GM19463 (cell line): ENCODE measurements at regions not wholly inside any gene's neighbourhood (a gene's known extent, or its start where the extent isn't known, plus 50 kb on each side); places are given as distances from the start of the nearest gene placed in this dataset.

ENCODE experiments used
- ATAC-seq: cut with Tn5 transposase; IDR thresholded peaks from one replicate; pipeline ENCODE4 v1.9.1; 2021; ENCODE audit warnings: mild to moderate bottlenecking, moderate library complexity; ENCODE audit not compliant: unreplicated experiment

DNA sequence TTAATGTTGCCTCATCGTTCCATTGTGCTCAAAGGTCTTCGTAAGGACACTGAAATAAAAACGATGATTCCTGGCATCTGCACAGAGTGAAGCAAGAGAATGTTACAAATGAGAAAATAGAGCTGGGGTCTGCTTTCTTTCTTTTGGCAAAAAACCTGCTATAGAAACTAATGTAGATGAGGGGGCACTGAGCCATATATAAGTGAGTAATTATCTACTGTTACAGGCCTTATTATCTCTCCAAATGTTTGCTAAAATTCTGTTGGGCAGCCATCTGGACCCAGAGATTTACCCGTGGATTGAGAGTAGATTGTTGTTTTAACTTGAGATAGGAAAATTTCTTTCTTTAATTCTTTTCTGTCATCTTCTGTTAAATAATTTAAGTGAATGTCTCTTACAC lies 472.5 kb upstream of the PIK3C3 start:
- no peak for ATAC-seq

DNA sequence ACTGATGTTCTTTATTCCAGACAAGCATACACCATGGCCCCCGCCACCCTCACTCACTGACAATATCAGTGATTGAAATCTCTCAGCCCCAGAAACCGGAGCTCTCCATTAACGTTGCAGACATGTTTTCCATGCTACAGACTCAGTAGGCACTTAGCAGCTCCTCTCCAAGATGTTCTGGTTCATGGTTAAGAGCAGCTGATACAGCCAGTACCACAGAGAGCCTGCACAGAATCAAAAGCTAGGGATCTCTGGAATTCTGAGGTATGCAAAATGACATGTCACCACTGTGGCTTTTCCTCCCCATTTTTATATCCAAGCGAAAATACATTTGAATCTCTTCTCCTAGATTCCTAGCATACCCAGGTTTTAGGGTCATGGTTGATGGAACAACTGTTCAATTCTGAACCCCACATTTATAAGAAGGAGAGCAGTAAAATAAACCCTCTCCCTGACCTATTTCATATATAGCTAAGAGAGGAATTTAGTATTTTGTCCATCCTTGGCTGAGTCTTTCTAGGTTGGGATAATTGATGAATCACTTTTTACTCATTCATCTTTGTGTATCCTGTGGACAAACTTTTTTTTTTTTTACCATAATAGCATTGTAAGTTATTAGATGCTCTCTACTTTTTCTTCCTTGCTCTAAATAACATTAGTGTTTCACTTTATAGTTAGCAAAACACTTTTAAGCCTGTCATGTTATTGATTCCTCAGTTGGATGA lies 488.4 kb upstream of the PIK3C3 start:
- no peak for ATAC-seq

DNA sequence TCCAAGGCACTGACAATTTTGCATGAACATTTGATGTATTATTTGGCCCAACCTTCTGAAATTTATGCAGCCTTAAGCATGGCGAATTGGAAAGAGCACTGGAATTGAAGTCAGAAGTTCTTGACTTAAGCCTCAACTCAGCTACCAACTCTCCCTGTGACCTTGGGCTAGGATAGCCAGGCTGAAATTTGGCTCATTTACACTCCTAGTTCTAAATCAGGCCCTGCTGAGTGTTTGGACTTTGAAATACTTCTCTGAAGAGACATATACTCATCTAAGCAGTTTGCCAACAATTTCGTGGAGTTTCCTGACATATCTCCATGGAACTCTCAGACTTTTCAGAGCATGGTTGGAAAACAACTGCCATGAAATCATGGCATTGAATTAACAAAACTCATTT lies 489.6 kb upstream of the PIK3C3 start:
- no peak for ATAC-seq

DNA sequence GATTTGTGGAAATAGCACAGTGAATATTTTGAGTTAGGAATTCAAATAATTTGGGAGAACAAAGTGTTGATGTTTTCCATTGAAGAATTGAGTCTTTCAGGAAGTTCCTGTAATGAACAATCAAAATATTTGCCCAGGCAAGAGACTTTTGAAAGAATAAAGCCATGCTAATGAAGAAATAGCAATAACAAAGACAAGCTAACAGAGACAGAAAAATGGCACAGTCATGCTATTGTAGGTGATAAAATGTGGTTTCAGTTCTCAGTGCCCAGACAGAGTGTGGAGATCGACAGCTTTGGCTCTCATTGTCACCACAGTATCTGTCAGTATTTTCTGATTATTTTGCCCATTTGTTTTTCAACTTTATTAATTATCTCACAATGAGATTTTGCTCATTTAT lies 490.8 kb upstream of the PIK3C3 start:
- ATAC-seq: no peak

DNA sequence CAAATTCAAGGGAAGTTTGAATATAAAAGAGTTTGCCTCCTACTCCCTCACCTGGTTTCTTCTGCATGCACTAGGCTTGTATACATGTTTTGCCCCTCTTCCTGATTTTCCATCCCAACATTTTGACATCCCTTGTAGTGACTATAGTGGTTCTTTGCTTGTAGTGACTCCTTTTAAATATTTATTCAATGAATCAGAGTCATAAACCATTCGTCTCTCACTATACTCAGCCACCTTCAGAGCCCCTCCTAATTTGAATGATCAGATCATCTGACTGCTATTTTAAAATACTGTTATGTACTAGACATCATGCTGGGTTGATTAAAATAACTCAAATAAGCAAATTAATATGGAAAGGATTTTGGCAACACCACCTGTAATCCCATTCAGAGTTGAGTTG lies 492.1 kb upstream of the PIK3C3 start:
- ATAC-seq: no peak

DNA sequence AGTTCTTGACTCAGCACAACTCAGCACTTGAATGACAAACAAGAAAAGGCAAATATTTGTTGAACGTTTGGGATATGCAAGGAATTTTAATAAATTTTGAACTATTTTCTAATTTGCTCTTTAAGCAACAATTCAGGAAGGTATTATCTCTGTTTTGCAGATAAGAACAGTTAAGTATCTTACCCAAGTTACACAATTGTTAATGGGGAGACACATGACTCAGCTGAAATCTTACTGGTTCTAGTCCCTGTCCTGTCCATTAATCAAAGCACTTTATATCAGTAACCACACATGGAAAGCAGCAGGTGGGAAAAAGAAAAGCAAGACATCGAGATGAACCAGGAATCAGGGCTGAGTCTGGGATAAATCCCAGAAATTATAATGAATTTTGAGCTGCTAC lies 493.9 kb upstream of the PIK3C3 start:
- no peak for ATAC-seq

DNA sequence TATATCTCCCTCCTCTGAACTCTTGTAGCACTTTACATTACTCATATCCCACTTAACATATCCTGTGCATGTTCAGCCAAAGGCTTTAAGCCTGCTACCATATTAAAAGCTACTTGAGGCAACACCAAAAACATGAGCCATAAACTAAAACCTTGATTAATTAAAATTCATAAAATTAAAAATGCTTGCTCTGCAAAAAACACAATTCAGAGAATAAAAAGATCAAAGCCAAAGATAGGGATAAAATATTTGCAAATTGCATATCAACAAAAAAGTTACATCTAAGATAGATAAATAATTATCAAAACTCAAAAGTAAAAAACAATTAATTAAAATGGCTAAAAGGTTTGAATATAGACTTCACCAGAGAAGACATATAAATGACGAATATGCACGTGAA lies 495.4 kb upstream of the PIK3C3 start:
- ATAC-seq: no peak

DNA sequence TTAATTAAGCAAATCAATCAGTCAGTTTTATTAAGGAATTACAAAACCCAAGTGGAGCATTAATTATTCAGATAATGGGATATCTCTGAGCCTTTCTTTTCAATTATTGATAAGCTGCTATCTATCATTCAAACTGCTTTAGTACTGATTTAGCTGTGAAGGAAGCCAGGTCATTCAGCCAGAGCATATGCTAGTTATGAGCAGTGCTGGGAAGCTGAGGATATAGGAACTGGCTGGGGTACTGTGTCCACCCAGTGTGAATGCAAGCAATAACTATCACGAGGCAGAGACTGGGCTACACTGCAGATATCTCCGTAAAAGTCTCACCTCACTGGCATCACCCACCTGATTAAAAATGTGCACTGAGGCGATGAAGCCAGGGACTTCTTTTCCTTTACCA lies 496.7 kb upstream of the PIK3C3 start:
- ATAC-seq: no peak

DNA sequence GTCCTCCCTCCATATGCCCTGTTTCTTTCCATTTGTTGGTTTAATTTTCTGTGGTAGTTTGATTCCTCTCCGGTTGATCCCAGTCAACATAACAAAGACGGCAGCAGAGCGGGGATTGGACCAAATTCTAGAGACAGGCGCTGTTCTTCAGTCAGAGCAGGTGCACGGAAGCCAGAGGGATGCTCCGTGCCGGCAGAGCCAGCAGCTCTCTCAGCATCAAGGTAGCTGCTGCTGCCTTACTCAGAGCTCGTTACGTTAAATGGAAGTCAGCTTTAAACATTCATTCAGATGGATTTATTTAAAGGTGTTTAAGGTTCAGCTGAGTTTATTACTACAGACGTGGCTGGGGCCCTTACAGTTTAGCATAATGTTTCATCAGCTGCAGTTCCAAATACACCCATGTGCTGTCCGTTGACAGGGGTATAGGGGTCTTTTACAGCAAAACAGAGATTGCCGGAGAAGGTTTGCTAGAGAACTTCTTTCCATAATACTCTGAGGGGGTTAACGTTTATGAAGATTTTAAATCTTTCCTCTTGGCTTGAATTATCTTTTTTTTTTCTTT lies 497.2 kb upstream of the PIK3C3 start:
- no peak for ATAC-seq

DNA sequence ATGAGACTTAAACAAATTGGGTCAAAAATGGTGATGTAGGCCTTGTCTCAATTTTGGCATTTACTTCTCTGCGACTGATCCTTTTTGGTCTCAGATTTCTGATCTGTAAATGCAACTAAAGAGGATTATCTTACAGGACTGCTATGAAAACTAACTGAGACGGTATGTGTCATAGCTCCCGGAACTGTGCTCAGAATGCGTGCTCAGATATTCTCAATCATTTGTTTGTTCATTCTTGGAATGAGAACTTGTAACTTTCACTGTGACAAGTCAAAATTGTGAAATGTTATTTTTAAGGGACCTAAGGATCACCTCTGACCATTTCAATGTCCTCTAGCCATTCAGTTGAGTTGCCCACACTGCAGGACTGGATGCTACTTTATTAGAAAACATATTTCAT lies 498.2 kb upstream of the PIK3C3 start:
- no peak for ATAC-seq

DNA sequence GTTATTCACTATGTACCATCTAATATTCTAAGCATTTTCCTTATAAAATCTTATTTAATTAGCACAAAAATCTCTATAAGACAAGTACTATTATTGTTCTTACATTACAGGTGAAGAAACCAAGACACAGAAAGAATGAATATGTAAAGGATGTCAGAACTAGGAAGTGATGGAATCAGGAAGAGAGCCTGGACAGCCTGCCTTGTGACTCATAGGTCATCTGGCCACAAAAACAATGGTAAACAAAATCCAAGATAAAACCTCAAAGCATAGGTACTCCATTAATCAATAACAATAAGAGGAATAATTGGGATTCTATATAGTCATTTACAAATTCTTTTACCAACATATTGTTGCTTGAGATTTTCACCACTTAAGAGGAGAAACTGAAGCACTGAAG lies 505.4 kb upstream of the PIK3C3 start:
- ATAC-seq: no peak

DNA sequence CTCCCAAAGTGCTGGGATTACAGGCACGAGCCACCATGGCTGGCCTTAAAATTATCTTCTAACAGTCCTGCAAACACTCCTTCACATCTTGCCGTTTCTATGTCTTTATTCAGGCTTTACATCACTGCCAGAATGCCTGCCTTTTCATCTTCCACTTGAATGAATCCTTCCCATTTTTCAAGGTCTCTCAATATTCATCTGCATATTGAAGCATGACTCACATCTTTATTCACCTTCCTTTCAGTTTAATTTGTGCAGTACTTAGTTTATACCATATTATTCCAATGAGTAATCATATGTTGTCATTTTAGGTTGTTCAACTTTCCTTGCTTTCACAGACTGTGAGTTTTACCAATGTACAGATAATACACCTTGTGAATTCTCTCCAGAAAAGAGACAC lies 510.1 kb upstream of the PIK3C3 start:
- ATAC-seq: no peak

DNA sequence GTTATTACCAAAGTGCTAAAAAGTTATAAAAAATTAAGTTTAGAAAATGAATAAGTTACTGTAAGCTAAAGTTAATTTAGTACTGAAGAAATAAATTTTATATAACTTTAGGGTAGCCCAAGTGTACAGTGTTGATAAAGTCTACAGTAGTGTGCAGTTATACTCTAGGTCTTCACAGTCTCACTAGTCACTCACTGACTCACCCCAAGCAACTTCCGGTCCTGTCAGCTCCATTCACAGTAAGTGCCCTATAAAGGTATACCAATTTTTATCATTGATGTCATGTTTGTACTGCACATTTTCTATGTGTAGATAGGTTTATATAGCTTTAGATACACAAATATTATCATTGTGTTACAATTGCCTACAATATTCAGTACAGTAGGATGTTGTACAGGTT lies 518.3 kb upstream of the PIK3C3 start:
- ATAC-seq: no peak

DNA sequence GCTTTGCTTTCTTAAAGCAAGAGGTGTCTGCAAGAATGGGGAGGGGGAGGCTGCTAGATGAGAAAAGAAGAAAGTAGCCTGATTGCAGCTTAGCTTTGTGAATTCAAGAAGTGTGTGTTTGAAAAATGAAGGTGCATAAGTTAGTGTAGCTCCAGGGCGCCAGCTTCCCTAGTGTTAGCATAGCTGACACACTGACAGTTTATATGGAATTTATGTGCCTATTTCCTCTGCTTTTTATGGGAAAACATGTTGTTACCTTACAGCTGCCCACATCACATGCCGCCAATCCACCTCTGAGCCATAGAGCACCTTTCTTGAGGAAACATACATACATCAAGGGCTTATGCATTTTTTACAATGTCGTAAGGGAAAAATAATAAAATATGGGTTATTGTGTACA lies 536.4 kb upstream of the PIK3C3 start:
- no peak for ATAC-seq

DNA sequence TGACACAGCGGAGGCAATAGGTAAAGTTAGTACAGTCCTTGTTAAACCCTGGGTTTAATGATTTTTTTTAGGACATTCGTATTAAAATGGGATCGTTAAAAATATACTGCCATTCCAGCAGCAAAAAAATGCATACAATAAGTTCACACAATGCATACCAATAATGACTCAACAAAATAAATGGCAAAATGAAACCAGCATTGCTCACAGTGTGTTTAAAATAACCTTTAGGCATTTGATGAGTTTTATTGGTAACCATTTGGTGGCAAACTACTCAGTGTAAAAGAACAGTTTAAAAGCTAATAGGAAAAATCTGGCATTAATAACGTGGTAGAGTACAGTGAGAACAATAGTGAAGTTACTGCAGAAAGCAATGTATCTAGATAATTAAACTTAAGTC lies 539.0 kb upstream of the PIK3C3 start:
- no peak for ATAC-seq

DNA sequence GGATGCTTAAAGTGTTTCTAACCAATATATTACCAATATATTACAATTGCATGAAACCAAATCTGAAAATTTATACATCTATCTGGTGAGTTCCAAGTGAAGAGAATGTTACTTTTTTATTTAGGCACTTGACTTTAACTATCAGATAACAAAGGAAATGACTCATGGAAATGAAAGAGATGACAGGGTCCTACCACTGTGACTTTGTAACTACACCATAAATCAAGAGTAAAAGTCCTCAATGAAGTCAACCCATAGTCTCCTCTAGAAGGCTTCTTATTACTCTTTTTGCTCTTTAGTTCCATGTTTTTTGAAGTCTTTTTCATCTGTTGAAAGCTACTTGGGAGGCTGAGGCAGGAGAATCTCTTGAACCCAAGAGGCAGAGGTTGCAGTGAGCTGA lies 545.0 kb upstream of the PIK3C3 start:
- no peak for ATAC-seq

DNA sequence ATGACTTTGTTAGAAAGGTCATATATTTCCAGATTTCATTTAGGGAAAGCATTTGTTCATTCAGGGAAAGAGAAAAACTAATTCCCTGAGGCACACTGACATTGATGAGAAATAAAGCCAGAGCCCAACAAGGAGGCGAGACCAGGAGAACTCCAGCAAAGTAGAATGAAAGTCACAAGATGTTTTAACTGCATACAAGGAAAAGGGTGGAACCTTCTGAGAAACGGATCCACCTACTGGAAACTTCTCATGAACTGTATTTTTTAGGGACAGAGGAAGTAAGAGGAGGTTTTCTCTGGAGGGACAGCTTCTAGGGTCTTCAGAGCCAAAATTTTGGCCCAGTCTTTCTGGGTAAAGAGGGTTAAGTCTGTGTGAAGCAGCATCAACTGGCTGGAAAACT lies 548.2 kb upstream of the PIK3C3 start:
- no peak for ATAC-seq

DNA sequence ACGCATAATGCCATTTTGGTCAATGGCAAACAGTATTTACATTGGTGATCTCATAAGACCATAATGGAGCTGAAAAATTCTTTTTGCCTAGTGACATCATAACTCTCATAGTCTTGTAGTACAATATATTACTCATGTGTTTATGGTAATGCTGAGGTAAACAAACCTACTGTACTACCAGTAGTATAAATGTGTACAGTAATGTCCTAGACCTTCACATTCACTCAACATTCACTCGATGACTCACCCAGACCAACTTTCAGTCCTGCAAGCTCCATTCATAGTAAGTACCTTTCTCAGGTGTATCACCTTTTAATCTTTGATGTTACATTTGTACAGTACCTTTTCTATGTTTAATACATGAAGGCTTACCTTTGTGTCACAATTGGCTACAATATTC lies 558.2 kb upstream of the PIK3C3 start:
- no peak for ATAC-seq

DNA sequence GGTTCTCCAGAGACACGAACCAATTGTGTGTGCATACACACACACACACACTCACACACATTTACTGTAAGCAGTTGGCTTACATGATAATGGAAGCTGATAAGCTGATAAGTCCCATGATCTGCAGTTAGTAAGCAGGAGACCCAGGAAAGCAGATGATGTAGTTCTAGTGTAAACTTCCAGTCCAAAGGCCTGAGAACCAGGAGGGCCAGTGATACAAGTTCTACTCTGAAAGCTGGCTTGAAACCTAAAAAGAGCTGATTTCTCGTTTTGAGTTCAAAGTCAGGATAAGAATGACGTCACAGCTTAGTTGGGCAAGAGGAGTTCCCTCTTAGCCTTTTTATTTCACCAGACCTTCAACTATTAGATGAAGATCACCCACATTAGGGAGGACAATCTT lies 558.8 kb upstream of the PIK3C3 start:
- ATAC-seq: no peak

DNA sequence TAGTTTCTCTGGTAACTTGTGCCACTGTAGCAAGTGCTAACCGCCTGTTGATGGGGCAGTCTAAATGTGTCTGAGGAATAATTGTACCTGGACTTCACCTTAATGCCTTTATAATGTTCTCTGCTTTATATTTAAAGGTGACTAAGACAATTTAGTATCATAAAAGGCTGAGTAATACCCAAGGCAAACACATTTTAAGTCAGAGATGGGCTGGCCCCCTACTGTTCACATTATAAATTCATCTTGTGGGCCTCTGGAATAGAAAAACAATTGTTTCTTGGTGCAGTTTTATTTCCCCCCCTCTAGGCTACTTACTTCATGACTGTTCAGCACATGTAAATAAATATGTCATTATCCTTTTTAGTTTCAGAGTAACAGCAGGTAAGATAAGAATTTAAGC lies 559.3 kb upstream of the PIK3C3 start:
- no peak for ATAC-seq

DNA sequence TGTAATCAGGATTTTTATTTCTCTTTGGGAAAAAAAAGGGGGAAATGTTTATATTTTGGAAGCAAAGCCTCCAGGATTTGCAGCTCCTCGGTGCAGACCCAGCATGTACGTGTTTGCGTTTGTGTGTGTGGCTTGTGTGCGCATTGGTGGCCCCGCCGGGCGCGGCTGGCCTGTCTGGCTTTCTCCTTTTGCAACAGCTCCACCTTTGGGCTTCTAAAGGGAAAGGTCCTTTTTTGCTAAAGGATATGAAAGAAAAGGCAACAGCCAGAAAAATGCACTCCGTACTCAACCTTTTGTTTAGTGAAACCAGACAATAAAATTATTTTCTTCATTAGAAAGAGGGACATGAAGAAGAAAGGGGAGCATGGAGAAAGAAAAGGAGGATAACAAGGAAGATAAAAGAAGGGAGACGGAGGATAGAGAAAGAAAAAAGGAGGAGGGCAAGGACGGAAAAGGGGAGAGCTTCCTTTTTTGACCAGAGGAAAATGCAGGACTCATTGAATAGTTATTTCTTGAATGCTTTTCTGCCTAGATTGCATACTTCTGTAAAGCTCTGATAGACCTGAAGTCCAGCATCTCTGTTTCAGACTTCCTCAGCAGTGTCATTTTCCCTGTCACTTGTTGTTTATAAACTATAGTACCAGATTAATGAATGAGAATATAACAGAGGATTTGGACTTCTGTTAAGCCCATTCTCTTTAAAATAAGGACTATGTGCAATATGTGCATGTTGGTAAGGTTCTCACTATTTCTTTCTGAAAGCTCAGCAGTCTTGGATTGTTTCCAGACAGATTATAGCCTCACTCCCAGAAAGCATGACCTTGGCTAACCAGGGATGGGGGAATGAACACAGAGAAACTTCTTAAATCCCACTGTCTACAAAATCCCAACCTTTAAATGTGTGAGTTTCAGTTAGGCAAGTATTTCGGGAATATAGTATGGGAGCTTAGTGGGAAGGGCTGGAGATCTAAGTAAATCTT lies 563.1 kb upstream of the PIK3C3 start:
- ATAC-seq: peak; percentile 52

DNA sequence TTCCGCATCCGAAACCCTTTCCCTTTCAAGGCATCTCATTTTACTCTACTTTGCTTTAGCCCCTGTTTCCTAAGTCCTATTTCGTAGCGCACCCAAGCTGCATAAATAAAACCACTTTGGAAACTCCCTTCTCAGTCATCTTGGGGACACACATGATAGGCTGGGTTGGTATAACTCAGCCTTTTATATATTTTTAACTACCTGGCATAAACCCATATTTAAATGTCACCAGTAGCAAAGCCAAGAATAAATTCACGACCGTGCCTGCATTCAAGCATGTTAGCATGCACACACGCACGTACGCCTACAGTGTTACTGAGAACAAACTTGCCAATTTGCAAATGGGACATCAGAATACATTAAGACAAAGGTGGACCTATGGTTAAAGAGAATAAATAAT lies 564.7 kb upstream of the PIK3C3 start:
- ATAC-seq: peak; percentile 60
